ENCODE measurements at regions not wholly inside any gene's neighbourhood (a gene's known extent, or its start where the extent isn't known, plus 50 kb on each side); places are given as distances from the start of the nearest gene placed in this dataset.
"Not testable (repeated sequence)": the region's sequence is repeated elsewhere in the genome, so short reads cannot be mapped to it uniquely, and the experiment has no call there.

- TF ChIP-seq POLR2AphosphoS5 (IDR thresholded peaks at IDR 0.05; ENCODE audit: insufficient read depth in 1 of 2, low read depth in 1 of 2), result no peak
- TF ChIP-seq, protein P1, sequence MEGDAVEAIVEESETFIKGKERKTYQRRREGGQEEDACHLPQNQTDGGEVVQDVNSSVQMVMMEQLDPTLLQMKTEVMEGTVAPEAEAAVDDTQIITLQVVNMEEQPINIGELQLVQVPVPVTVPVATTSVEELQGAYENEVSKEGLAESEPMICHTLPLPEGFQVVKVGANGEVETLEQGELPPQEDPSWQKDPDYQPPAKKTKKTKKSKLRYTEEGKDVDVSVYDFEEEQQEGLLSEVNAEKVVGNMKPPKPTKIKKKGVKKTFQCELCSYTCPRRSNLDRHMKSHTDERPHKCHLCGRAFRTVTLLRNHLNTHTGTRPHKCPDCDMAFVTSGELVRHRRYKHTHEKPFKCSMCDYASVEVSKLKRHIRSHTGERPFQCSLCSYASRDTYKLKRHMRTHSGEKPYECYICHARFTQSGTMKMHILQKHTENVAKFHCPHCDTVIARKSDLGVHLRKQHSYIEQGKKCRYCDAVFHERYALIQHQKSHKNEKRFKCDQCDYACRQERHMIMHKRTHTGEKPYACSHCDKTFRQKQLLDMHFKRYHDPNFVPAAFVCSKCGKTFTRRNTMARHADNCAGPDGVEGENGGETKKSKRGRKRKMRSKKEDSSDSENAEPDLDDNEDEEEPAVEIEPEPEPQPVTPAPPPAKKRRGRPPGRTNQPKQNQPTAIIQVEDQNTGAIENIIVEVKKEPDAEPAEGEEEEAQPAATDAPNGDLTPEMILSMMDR (IDR thresholded peaks at IDR 0.05), result no peak
- TF ChIP-seq POLR2A (IDR thresholded peaks at IDR 0.05), result no peak
- Histone ChIP-seq H3K36me3 (no peaks in the 10 kb centered on the region), H3K27ac (no peak overlapping the region), H3K9me3 (no peaks in the 10 kb centered on the region), H3K27me3 (no peaks in the 10 kb centered on the region), H3K4me3 (no peak overlapping the region), H3K4me1 (peaks cover 7% of the 10 kb centered on the region)
- no peak for DNase-seq (ENCODE audit: extremely low spot score in 2 of 2)
- intact Hi-C loops (cut with DNase I), result no loop called here
These were observed 93.2 kb upstream of the JARID2 start for GRCh38 chr6:15152700-15153099.

DNA sequence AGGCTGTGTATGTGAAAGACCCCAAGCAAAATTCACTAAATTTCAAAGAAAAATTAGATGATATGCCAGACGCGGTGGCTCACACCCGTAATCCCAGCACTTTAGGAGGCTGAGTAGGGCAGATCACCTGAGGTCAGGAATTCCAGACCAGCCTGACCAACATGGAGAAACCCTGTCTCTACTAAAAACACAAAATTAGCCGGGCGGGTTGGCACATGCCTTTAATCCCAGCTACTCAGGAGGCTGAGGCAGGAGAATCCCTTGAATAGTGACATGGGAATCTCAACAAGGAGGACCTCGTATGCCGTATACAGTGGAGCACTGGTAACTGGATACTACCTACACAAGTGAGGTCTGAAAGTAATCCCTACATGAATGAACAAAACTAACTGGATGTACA lies 92.7 kb upstream of the JARID2 start:
- H3K36me3 ChIP-seq, result no peaks in the 10 kb centered on the region
- intact Hi-C loops (cut with DNase I), result no loop called here
- H3K27me3 ChIP-seq, result no peaks in the 10 kb centered on the region
- H3K4me3 ChIP-seq, result no peak overlapping the region
- DNase-seq (ENCODE audit: extremely low spot score in 2 of 2), result no peak
- no peaks in the 10 kb centered on the region for H3K9me3 ChIP-seq
- TF ChIP-seq POLR2A (IDR thresholded peaks at IDR 0.05), result no peak
- no peak for TF ChIP-seq POLR2AphosphoS5 (IDR thresholded peaks at IDR 0.05; ENCODE audit: insufficient read depth in 1 of 2, low read depth in 1 of 2)
- TF ChIP-seq, protein P1 (IDR thresholded peaks at IDR 0.05), result no peak
- no peak overlapping the region for H3K27ac ChIP-seq
- H3K4me1 ChIP-seq, result peaks cover 2% of the 10 kb centered on the region

DNA sequence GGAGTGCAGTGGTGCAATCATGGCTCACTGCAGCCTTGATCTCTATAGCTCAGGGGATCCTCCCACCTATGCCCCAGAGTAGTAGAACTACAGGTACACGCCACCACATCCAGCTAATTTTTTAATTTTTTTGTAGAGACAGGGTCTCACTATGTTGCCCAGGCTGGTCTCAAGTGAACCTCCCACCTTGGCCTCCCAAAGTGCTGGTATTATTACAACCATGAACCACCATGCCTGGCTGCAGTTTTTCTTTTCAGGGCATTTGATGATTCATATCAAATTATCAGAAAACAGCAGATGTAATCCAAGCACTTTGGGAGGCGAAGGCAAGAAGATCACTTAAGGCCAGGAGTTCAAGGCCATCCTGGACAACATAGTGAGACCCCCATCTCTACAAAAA lies 88.4 kb upstream of the JARID2 start:
- intact Hi-C loops (cut with DNase I), result no loop called here
- TF ChIP-seq, protein P1 (IDR thresholded peaks at IDR 0.05), result no peak
- TF ChIP-seq POLR2AphosphoS5 (IDR thresholded peaks at IDR 0.05; ENCODE audit: insufficient read depth in 1 of 2, low read depth in 1 of 2), result no peak
- no peak for TF ChIP-seq POLR2A (IDR thresholded peaks at IDR 0.05)
- no peak for DNase-seq (ENCODE audit: extremely low spot score in 2 of 2)

DNA sequence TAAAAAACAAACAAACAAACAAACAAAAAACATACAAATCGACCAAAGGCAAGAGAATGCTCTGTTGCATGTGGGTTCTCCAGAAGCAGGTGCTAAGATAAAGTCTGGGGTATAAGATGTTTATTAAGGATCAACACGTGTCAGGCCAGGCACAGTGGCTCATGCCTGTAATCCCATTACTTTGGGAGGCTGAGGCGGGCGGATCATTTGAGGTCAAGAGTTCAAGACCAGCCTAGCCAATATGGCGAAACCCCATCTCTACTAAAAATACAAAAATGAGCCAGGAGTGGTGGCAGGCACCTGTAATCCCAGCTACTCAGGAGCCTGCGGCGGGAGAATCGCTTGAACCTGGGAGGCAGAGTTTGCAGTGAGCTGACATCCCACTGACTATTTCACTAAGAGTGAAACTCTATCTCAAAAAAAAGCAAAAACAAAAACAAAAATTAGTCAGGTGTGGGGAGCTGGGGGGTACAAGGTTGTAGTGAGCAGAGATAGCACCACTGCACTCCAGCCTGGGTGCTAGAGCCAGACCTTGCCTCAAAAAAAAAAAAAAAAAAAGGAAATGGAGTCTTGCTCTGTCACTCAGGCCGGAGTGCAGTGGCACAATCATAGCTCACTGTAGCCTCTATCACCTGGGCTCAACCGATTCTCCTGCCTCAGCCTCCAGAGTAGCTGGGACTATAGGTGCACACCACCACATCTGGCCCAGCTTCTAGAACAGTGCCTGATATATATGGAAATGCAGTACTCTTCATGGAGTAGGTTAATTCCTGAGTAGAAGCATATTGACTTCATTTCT lies 86.8 kb upstream of the JARID2 start:
- H3K4me3 ChIP-seq, result no peak overlapping the region
- TF ChIP-seq, protein P1 (IDR thresholded peaks at IDR 0.05), result no peak
- TF ChIP-seq POLR2A (IDR thresholded peaks at IDR 0.05) (no peak), POLR2AphosphoS5 (IDR thresholded peaks at IDR 0.05; ENCODE audit: insufficient read depth in 1 of 2, low read depth in 1 of 2) (no peak)
- no peaks in the 10 kb centered on the region for H3K9me3 ChIP-seq
- intact Hi-C loops (cut with DNase I), result no loop called here
- H3K27me3 ChIP-seq, result no peaks in the 10 kb centered on the region
- H3K4me1 ChIP-seq, result no peaks in the 10 kb centered on the region
- H3K27ac ChIP-seq, result no peak overlapping the region
- DNase-seq (ENCODE audit: extremely low spot score in 2 of 2), result no peak
- H3K36me3 ChIP-seq, result no peaks in the 10 kb centered on the region

More for the DNA sequence above, 88.4 kb upstream of the JARID2 start:
- Histone ChIP-seq H3K9me3 (no peaks in the 10 kb centered on the region), H3K36me3 (no peaks in the 10 kb centered on the region), H3K27ac (no peak overlapping the region), H3K4me1 (no peaks in the 10 kb centered on the region), H3K4me3 (no peak overlapping the region), H3K27me3 (no peaks in the 10 kb centered on the region)

DNA sequence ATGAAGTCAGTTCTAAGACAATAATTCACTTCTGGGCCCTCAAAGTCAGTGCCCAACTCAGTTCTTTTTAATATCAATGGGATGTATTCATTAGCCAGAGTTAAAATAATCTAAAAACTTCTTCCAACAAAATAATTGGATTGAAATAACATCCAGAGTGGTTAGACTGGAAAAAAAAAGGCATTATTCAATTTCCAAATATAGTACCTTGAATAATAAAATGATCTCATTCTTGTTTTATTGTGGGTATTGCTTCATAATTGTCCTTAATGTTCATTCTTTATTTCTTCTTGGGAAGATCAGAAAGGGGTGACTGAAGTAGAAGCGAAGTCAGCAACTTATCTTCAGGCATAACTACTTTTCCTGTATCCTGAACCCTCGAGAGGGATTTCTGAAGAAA lies 85.1 kb upstream of the JARID2 start:
- H3K4me1 ChIP-seq, result no peaks in the 10 kb centered on the region
- TF ChIP-seq POLR2AphosphoS5 (IDR thresholded peaks at IDR 0.05; ENCODE audit: insufficient read depth in 1 of 2, low read depth in 1 of 2) (no peak), POLR2A (IDR thresholded peaks at IDR 0.05) (no peak)
- TF ChIP-seq, protein P1 (IDR thresholded peaks at IDR 0.05), result no peak
- intact Hi-C loops (cut with DNase I), result no loop called here
- H3K27me3 ChIP-seq, result no peaks in the 10 kb centered on the region
- H3K27ac ChIP-seq, result no peak overlapping the region
- H3K4me3 ChIP-seq, result no peak overlapping the region
- H3K9me3 ChIP-seq, result no peaks in the 10 kb centered on the region
- no peak for DNase-seq (ENCODE audit: extremely low spot score in 2 of 2)
- H3K36me3 ChIP-seq, result no peaks in the 10 kb centered on the region

DNA sequence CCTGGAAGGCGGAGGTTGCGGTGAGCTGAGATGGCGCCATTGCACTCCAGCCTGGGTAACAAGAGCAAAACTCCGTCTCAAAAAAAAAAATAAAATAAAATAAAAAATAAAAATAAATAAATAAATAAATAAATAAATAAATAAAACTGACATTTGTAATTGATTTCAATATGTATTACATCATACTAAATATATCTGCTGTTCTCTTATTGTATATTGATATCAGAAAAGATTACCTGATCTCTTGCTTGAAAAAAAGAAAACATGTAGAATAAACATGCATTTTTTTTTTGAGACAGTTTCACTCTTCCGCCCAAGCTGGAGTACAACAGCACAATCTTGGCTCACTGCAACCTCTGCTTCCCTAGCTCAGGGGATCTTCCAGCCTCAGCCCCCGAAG lies 81.0 kb upstream of the JARID2 start:
- H3K36me3 ChIP-seq; H3K27me3 ChIP-seq; DNase-seq (ENCODE audit: extremely low spot score in 2 of 2); H3K4me3 ChIP-seq; H3K4me1 ChIP-seq; intact Hi-C loops (cut with DNase I); H3K27ac ChIP-seq; H3K9me3 ChIP-seq: not testable (repeated sequence)
